ENCODE measurements at regions not wholly inside any gene's neighbourhood (a gene's known extent, or its start where the extent isn't known, plus 50 kb on each side); places are given as distances from the start of the nearest gene placed in this dataset.

- TF ChIP-seq CTCF (IDR thresholded peaks at IDR 0.05 in 4 of 5, conservative IDR thresholded peaks at IDR 0.05 in 1 of 5): no peak
- no peak for TF ChIP-seq POLR2A (IDR thresholded peaks at IDR 0.05)
Observed at GRCh38 chr1:81607924-81608323, 192.8 kb upstream of the ADGRL2 start.
